Panc1 (cell line): ENCODE measurements at regions not wholly inside any gene's neighbourhood (a gene's known extent, or its start where the extent isn't known, plus 50 kb on each side); places are given as distances from the start of the nearest gene placed in this dataset.

Experiments
- ATAC-seq: fragments of 200-7000 bp; cut with Tn5 transposase; 2 replicates; pipeline ENCODE4 v1.9.1; 2020; ENCODE audit warnings: mild to moderate bottlenecking, moderate library complexity
- BruUV-seq: library from RNA; stranded (reverse); fragments of 400-500 nt; replicated peaks from 2 replicates; lab custom pipeline; 2021; lab: Mats Ljungman, UMichigan
- CTCF ChIA-PET: fragments of 300-600 bp; sonication (Branson Sonifier 250); formaldehyde crosslinking; loops from one replicate; lab custom pipeline; 2022; ENCODE audit warnings: antibody characterized with exemption; lab: Charles Lee
- POLR2A ChIA-PET: fragments of 300-600 bp; sonication (Branson Sonifier 250); formaldehyde crosslinking; loops from one replicate; lab custom pipeline; 2022; ENCODE audit warnings: antibody characterized with exemption; lab: Charles Lee
- DNase-seq: peaks from one replicate; pipeline ENCODE4 v3.0.0-alpha.2; 2010; ENCODE audit warnings: low read depth, low spot score
- H3K27ac ChIP-seq: 2 replicates; pipeline ENCODE4 v1.5.1; 2011; ENCODE audit warnings: mild to moderate bottlenecking, low read length, inconsistent platforms
- H3K27me3 ChIP-seq: fragments of 200-500 bp; sonication (Bioruptor generic); 2 replicates; pipeline ENCODE4 v1.6.0; 2014; ENCODE audit warnings: low read length, inconsistent platforms; ENCODE audit not compliant: control insufficient read depth, insufficient read depth
- H3K36me3 ChIP-seq: fragments of 200-500 bp; sonication (Bioruptor generic); 2 replicates; pipeline ENCODE4 v1.5.1; 2014; ENCODE audit warnings: inconsistent platforms, mild to moderate bottlenecking, low read length, moderate library complexity; ENCODE audit not compliant: control insufficient read depth, insufficient read depth
- H3K4me1 ChIP-seq: 2 replicates; pipeline ENCODE4 v1.5.1; 2011; ENCODE audit warnings: inconsistent platforms, mild to moderate bottlenecking, low read length, moderate library complexity; ENCODE audit not compliant: control insufficient read depth, insufficient read depth
- H3K4me3 ChIP-seq, 2 experiments: 2 replicates each; pipeline ENCODE4 v1.5.1; 2011 to 2012; ENCODE audit warnings: low read depth in 2 of 2, low read length in 2 of 2, mild to moderate bottlenecking in 2 of 2, inconsistent platforms in 1 of 2, moderate library complexity in 1 of 2
- H3K9me3 ChIP-seq: fragments of 200-500 bp; sonication (Bioruptor generic); 2 replicates; pipeline ENCODE4 v1.5.1; 2014; ENCODE audit warnings: low read depth, mild to moderate bottlenecking, inconsistent platforms, low read length, moderate library complexity; ENCODE audit not compliant: control insufficient read depth, insufficient read depth
- POLR2AphosphoS5 ChIP-seq: IDR thresholded peaks from 2 replicates; pipeline ENCODE4 v1.6.1; 2012; ENCODE audit warnings: mild to moderate bottlenecking, low read depth, low read length, moderate library complexity
- SIN3A ChIP-seq: IDR thresholded peaks from 2 replicates; pipeline ENCODE4 v1.6.1; 2012; ENCODE audit warnings: low read depth, mild to moderate bottlenecking, low read length, moderate library complexity, borderline replicate concordance; ENCODE audit not compliant: insufficient read depth
- TCF7L2 ChIP-seq: IDR thresholded peaks from 2 replicates; pipeline ENCODE4 v1.6.1; 2011; ENCODE audit warnings: mild to moderate bottlenecking, low read depth, low read length, inconsistent platforms
- in situ Hi-C: cut with HindIII; loops from 2 replicates; pipeline ENCODE4 v1.10.0; 2016; ENCODE audit warnings: low sequenced_read_pairs, low pct_unique_long_range_greater_than_20kb
- intact Hi-C: fragments of 100-400 bp; cut with micrococcal nuclease; formaldehyde crosslinking; loops from one replicate; pipeline ENCODE4 v1.10.0; 2022; ENCODE audit not compliant: unreplicated experiment
- TF ChIP-seq, protein P1 (sequence below): fragments of 450-650 bp; IDR thresholded peaks from 2 replicates; pipeline ENCODE4 v1.5.1; 2017; ENCODE audit warnings: mild to moderate bottlenecking
- TF ChIP-seq, protein P2 (sequence below), 2 experiments: IDR thresholded peaks; 2 replicates each; pipeline ENCODE4 v1.6.1; 2011 to 2012; ENCODE audit warnings: low read depth in 2 of 2, control low read depth in 1 of 2, low read length in 1 of 2, mild to moderate bottlenecking in 1 of 2, moderate library complexity in 1 of 2; ENCODE audit not compliant: insufficient read depth in 1 of 2

DNA sequence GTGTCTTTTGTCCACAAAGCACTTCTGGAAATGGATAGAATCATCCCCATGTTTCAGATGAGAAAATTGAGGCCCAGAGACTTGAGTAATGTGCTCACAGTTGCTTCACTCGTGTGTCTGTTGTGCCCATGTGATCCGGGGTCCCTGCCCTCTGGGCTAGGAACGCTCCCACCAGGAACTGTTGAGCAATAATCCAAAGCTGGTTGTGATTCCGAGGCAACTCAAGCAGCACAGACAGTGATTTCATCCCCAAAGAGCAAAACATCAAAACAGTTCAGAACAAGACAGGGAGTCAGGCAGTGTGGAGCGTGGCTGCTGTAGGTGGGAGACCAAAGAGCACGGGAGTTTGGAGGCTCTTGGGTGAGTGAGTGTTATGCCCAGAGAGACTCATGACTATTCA lies 205.0 kb upstream of the ASIC2 start:
- in situ Hi-C loops, result no loop called here
- POLR2A ChIA-PET, result no interaction called here
- Histone ChIP-seq H3K4me3 (no peak overlapping the region), H3K36me3 (no peaks in the 10 kb centered on the region), H3K9me3 (no peaks in the 10 kb centered on the region), H3K27ac (no peak overlapping the region), H3K4me1 (no peaks in the 10 kb centered on the region), H3K27me3 (0 out of 2 replicates have a peak, but pooled peaks cover 3% of the 10 kb centered on the region)
- ATAC-seq, result no peak
- no TSS peak for BruUV-seq
- TF ChIP-seq, protein P1, sequence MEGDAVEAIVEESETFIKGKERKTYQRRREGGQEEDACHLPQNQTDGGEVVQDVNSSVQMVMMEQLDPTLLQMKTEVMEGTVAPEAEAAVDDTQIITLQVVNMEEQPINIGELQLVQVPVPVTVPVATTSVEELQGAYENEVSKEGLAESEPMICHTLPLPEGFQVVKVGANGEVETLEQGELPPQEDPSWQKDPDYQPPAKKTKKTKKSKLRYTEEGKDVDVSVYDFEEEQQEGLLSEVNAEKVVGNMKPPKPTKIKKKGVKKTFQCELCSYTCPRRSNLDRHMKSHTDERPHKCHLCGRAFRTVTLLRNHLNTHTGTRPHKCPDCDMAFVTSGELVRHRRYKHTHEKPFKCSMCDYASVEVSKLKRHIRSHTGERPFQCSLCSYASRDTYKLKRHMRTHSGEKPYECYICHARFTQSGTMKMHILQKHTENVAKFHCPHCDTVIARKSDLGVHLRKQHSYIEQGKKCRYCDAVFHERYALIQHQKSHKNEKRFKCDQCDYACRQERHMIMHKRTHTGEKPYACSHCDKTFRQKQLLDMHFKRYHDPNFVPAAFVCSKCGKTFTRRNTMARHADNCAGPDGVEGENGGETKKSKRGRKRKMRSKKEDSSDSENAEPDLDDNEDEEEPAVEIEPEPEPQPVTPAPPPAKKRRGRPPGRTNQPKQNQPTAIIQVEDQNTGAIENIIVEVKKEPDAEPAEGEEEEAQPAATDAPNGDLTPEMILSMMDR, result no peak
- TF ChIP-seq, protein P2, sequence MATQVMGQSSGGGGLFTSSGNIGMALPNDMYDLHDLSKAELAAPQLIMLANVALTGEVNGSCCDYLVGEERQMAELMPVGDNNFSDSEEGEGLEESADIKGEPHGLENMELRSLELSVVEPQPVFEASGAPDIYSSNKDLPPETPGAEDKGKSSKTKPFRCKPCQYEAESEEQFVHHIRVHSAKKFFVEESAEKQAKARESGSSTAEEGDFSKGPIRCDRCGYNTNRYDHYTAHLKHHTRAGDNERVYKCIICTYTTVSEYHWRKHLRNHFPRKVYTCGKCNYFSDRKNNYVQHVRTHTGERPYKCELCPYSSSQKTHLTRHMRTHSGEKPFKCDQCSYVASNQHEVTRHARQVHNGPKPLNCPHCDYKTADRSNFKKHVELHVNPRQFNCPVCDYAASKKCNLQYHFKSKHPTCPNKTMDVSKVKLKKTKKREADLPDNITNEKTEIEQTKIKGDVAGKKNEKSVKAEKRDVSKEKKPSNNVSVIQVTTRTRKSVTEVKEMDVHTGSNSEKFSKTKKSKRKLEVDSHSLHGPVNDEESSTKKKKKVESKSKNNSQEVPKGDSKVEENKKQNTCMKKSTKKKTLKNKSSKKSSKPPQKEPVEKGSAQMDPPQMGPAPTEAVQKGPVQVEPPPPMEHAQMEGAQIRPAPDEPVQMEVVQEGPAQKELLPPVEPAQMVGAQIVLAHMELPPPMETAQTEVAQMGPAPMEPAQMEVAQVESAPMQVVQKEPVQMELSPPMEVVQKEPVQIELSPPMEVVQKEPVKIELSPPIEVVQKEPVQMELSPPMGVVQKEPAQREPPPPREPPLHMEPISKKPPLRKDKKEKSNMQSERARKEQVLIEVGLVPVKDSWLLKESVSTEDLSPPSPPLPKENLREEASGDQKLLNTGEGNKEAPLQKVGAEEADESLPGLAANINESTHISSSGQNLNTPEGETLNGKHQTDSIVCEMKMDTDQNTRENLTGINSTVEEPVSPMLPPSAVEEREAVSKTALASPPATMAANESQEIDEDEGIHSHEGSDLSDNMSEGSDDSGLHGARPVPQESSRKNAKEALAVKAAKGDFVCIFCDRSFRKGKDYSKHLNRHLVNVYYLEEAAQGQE (IDR thresholded peaks at IDR 0.05; ENCODE audit: insufficient read depth in 1 of 2, low read depth in 2 of 2, low read length in 1 of 2), result no peak
- TF ChIP-seq SIN3A, result no peak
- TF ChIP-seq POLR2AphosphoS5, result no peak
- TF ChIP-seq TCF7L2, result no peak
- intact Hi-C loops, result no loop called here
- CTCF ChIA-PET, result no interaction called here
- no peak for DNase-seq

DNA sequence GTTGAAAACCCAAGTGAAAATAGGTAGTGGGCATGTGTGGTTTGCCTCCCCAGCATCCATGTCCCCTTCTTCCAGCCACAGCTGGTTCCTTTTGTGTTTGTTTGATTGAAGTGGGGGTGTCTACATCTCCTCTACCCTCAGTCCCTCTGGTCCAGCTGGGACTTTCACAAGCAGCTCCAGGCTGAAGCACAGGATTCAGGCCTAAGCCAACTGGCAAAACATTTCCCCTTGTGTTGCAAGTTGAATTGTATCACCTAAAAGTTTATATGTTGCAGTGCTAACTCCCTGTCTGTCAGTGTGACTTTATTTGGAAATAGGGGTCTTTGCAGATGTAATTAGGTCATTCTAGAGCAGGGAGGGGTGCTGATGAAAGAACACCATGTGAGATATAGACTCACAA lies 205.9 kb upstream of the ASIC2 start:
- POLR2A ChIA-PET, result no interaction called here
- Histone ChIP-seq H3K4me1 (no peaks in the 10 kb centered on the region), H3K36me3 (no peaks in the 10 kb centered on the region), H3K4me3 (no peak overlapping the region), H3K9me3 (no peaks in the 10 kb centered on the region), H3K27ac (no peak overlapping the region), H3K27me3 (peaks cover 5% of the 10 kb centered on the region; the same call in 1 of the 2 replicates)
- DNase-seq (no peak), ATAC-seq (no peak)
- no peak for TF ChIP-seq TCF7L2
- TF ChIP-seq, protein P2 (IDR thresholded peaks at IDR 0.05; ENCODE audit: insufficient read depth in 1 of 2, low read depth in 2 of 2, low read length in 1 of 2), result no peak
- no peak for TF ChIP-seq SIN3A
- TF ChIP-seq, protein P1, result no peak
- no peak for TF ChIP-seq POLR2AphosphoS5
- BruUV-seq, result no TSS peak
- in situ Hi-C loops (no loop called here), intact Hi-C loops (no loop called here)
- CTCF ChIA-PET, result no interaction called here
